CD14-positive monocyte (primary cell): ENCODE measurements at regions not wholly inside any gene's neighbourhood (a gene's known extent, or its start where the extent isn't known, plus 50 kb on each side); places are given as distances from the start of the nearest gene placed in this dataset.

ENCODE experiments used
- DNase-seq, 3 donors: peaks; one replicate each; pipeline ENCODE4 v3.0.0-alpha.2; 2011 to 2022
- H2AFZ ChIP-seq: 2 replicates; pipeline ENCODE4 v1.6.0; 2012; ENCODE audit warnings: mild to moderate bottlenecking, low read depth, low read length, inconsistent platforms; ENCODE audit not compliant: insufficient read depth, poor library complexity, severe bottlenecking
- H3K27ac ChIP-seq, 2 donors: 1 replicate in 1 of 2; 2 replicates in 1 of 2; pipeline ENCODE4 v1.5.1; 2012 to 2013; ENCODE audit warnings: low read length in 2 of 2, control low read depth in 1 of 2, inconsistent platforms in 1 of 2, low read depth in 1 of 2, mild to moderate bottlenecking in 1 of 2
- H3K27me3 ChIP-seq, 2 donors: one replicate each; pipeline versions ENCODE4 v1.6.0 to v1.6.1; 2011 to 2013; ENCODE audit warnings: low read length in 2 of 2; ENCODE audit not compliant: control insufficient read depth in 2 of 2, insufficient read depth in 2 of 2
- H3K36me3 ChIP-seq, 2 donors: replicated peaks in 1 of 2; 1 replicate in 1 of 2; 2 replicates in 1 of 2; pipeline versions ENCODE4 v1.5.1 to v1.6.1; 2012 to 2013; ENCODE audit warnings: low read length in 2 of 2, control low read depth in 1 of 2, inconsistent platforms in 1 of 2, mild to moderate bottlenecking in 1 of 2; ENCODE audit not compliant: insufficient read depth in 2 of 2, control insufficient read depth in 1 of 2
- H3K4me1 ChIP-seq, 2 donors: 1 replicate in 1 of 2; 2 replicates in 1 of 2; pipeline versions ENCODE4 v1.5.1 to v1.6.1; 2012 to 2013; ENCODE audit warnings: low read length in 2 of 2, control low read depth in 1 of 2, inconsistent platforms in 1 of 2, mild to moderate bottlenecking in 1 of 2, moderate library complexity in 1 of 2; ENCODE audit not compliant: insufficient read depth in 2 of 2, control insufficient read depth in 1 of 2
- H3K4me2 ChIP-seq: replicated peaks from 2 replicates; pipeline ENCODE3; 2012; ENCODE audit warnings: low read length, moderate library complexity, mild to moderate bottlenecking; ENCODE audit not compliant: poor library complexity, severe bottlenecking; ENCODE audit errors: extremely low read depth
- H3K4me3 ChIP-seq, 3 experiments: fragments of 200-600 bp in 1 of 3; sonication (generic) in 1 of 3; replicated peaks in 1 of 3; 1 replicate in 2 of 3; 2 replicates in 1 of 3; pipeline ENCODE4 v1.5.1; 2011 to 2013; ENCODE audit warnings: low read length in 3 of 3, mild to moderate bottlenecking in 3 of 3, control low read depth in 2 of 3, low read depth in 2 of 3, inconsistent platforms in 1 of 3, moderate library complexity in 1 of 3
- H3K79me2 ChIP-seq: 2 replicates; pipeline ENCODE4 v1.6.0; 2012; ENCODE audit warnings: mild to moderate bottlenecking, control low read depth, inconsistent platforms, low read length, moderate library complexity; ENCODE audit not compliant: insufficient read depth
- H3K9ac ChIP-seq: 2 replicates; pipeline ENCODE4 v1.6.0; 2017; ENCODE audit warnings: low read length, mild to moderate bottlenecking; ENCODE audit not compliant: insufficient read depth, poor library complexity, severe bottlenecking
- H3K9me3 ChIP-seq, 2 donors: replicated peaks in 1 of 2; 1 replicate in 1 of 2; 2 replicates in 1 of 2; pipeline versions ENCODE4 v1.5.1 to v1.6.1; 2012 to 2013; ENCODE audit warnings: low read length in 2 of 2, control low read depth in 1 of 2; ENCODE audit not compliant: control insufficient read depth in 1 of 2, insufficient read depth in 1 of 2
- H4K20me1 ChIP-seq: 2 replicates; pipeline ENCODE4 v1.6.0; 2012; ENCODE audit warnings: mild to moderate bottlenecking, low read length, control low read depth, moderate library complexity; ENCODE audit not compliant: insufficient read depth
- H3K27ac Mint-ChIP-seq, 7 donors: one replicate each; pipeline ENCODE4 v1.8.0; 2020; ENCODE audit warnings: mild to moderate bottlenecking in 7 of 7, mixed read lengths in 7 of 7, moderate library complexity in 6 of 7, inconsistent platforms in 2 of 7
- H3K27me3 Mint-ChIP-seq, 3 donors: one replicate each; pipeline ENCODE4 v1.8.0; 2021 to 2022; ENCODE audit warnings: low read depth in 3 of 3, mild to moderate bottlenecking in 3 of 3, mixed read lengths in 3 of 3, moderate library complexity in 3 of 3, inconsistent platforms in 1 of 3
- H3K36me3 Mint-ChIP-seq, 2 donors: one replicate each; pipeline ENCODE4 v1.8.0; 2020; ENCODE audit warnings: mixed read lengths in 2 of 2, inconsistent platforms in 1 of 2, mild to moderate bottlenecking in 1 of 2
- H3K4me1 Mint-ChIP-seq: one replicate; pipeline ENCODE4 v1.8.0; 2020; ENCODE audit warnings: mild to moderate bottlenecking, mixed read lengths
- H3K4me3 Mint-ChIP-seq, 2 donors: one replicate each; pipeline ENCODE4 v1.8.0; 2020; ENCODE audit warnings: mild to moderate bottlenecking in 2 of 2, mixed read lengths in 2 of 2, moderate library complexity in 1 of 2
- H3K9me3 Mint-ChIP-seq, 7 donors: one replicate each; pipeline ENCODE4 v1.8.0; 2020 to 2022; ENCODE audit warnings: mixed read lengths in 7 of 7, mild to moderate bottlenecking in 6 of 7, moderate library complexity in 6 of 7, inconsistent platforms in 2 of 7
- CTCF ChIP-seq: fragments of 200-600 bp; IDR thresholded peaks from one replicate; pipeline ENCODE4 v1.8.0; 2022; ENCODE audit warnings: antibody characterized with exemption, mild to moderate bottlenecking
- WGBS: methylation state at CpG from one replicate; pipeline ENCODE4 v1.1.5; 2013; ENCODE audit warnings: missing lambda C conversion rate; ENCODE audit not compliant: insufficient coverage; 5-methylcytosine and 5-hydroxymethylcytosine counted together
- intact Hi-C, 2 donors: fragments of 100-400 bp; cut with micrococcal nuclease; formaldehyde crosslinking; loops; one replicate each; pipeline versions ENCODE4 v1.15.0 to v1.15.1; 2023

GRCh38 chrX:113956936-113957335, 627.0 kb upstream of the HTR2C start:
- no peaks in the 10 kb centered on the region for H3K36me3 Mint-ChIP-seq
- peaks cover 20% of the 10 kb centered on the region for H3K4me1 Mint-ChIP-seq
- Histone ChIP-seq H3K36me3 (no peaks in the 10 kb centered on the region), H4K20me1 (no peaks in the 10 kb centered on the region), H3K27ac (no peak overlapping the region), H3K27me3 (no peaks in the 10 kb centered on the region), H3K4me3 (no peak overlapping the region), H3K9ac (no peak overlapping the region), H2AFZ (no peak overlapping the region), H3K9me3 (peaks cover 0 to 1% of the 10 kb centered on the region in 2 donors), H3K4me2 (no peak overlapping the region), H3K4me1 (peaks cover 10 to 27% of the 10 kb centered on the region in 2 donors), H3K79me2 (no peaks in the 10 kb centered on the region)
- intact Hi-C loops, result no loop called here
- no CpG with 5 or more reads among the region's 6 CpGs for WGBS
- peaks cover 0 to 2% (median 0%) of the 10 kb centered on the region in 3 donors for H3K27me3 Mint-ChIP-seq
- H3K4me3 Mint-ChIP-seq, result no peak overlapping the region
- DNase-seq, result no peak
- no peak overlapping the region for H3K27ac Mint-ChIP-seq
- H3K9me3 Mint-ChIP-seq, result peaks cover 0 to 6% (median 2%) of the 10 kb centered on the region in 7 donors
- no peak for TF ChIP-seq CTCF

DNA sequence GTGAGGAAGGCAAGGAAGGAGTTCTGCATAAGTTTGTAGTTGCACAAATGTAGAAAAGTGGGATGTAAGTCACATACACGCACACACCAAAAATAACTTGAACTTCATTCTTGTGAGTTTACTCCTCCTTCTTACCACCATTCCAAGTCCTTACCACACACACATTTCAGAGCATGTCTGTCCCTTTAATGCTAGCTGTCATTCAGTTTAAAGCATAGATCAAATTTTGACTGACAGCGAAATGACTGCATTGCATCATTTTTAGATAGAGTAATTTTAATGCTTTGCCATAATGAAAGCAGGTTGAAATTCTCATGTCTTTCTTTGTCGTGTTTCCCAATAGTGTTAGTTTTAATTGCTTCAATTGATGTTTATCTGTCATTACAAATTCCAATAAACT, 629.6 kb upstream of the HTR2C start:
- peak overlapping the region; percentile 42 for H3K4me2 ChIP-seq

More for the DNA sequence above, 629.6 kb upstream of the HTR2C start:
- Mint-ChIP-seq H3K27me3 (peaks cover 0 to 2% (median 0%) of the 10 kb centered on the region in 3 donors), H3K4me1 (peaks cover 19% of the 10 kb centered on the region), H3K9me3 (peaks cover 3 to 22% (median 12%) of the 10 kb centered on the region in 7 donors), H3K4me3 (peak overlapping the region in 1 of 2 donors; percentile 39), H3K36me3 (peaks cover 0 to 2% of the 10 kb centered on the region in 2 donors), H3K27ac (peak overlapping the region; percentile 3 to 85 (median 70))
- Histone ChIP-seq H3K9me3 (peaks cover 5 to 13% of the 10 kb centered on the region in 2 donors), H3K27ac (peak overlapping the region in 1 of 2 donors; percentile 6), H3K79me2 (no peaks in the 10 kb centered on the region), H3K36me3 (no peaks in the 10 kb centered on the region), H3K4me3 (peak overlapping the region in 1 of 3 experiments; percentile 21), H2AFZ (no peak overlapping the region), H3K4me1 (peaks cover 8 to 20% of the 10 kb centered on the region in 2 donors), H3K27me3 (no peaks in the 10 kb centered on the region), H4K20me1 (no peaks in the 10 kb centered on the region), H3K9ac (no peak overlapping the region)
- intact Hi-C loops, result no loop called here
- no peak for TF ChIP-seq CTCF
- no peak for DNase-seq
- no CpG with 5 or more reads among the region's 3 CpGs for WGBS
